ENCODE measurements at regions not wholly inside any gene's neighbourhood (a gene's known extent, or its start where the extent isn't known, plus 50 kb on each side); places are given as distances from the start of the nearest gene placed in this dataset.

GRCh38 chr10:112057072-112057471, 126.5 kb downstream of the GPAM start:
- Mint-ChIP-seq H3K27ac (no peak overlapping the region), H3K27me3 (peaks cover 21% of the 10 kb centered on the region), H3K9me3 (no peaks in the 10 kb centered on the region), H3K4me1 (ENCODE audit: low read depth) (no peaks in the 10 kb centered on the region), H3K36me3 (ENCODE audit: low read depth) (no peaks in the 10 kb centered on the region), H3K4me3 (no peak overlapping the region)
- DNase-seq, result no peak

DNA sequence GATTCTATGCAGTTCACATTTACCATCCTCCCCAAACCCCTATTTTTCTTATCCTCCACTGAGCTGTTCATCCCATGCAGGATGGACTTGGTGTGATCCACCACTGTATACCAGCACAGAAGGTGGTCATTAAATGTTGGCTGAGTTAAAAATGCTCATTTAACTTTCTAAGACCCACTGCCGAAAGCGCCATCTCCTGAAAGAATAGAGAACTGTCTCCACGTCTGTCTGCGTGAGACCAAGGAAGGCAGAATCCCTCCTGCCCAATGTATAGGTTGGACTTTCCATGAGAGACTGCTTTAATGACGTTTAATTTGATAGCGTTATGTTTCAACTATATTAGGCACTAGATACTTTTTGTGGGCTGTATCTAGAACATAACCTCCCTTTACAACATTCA, 124.3 kb downstream of the GPAM start:
- Mint-ChIP-seq H3K36me3 (ENCODE audit: low read depth) (no peaks in the 10 kb centered on the region), H3K4me3 (no peak overlapping the region), H3K9me3 (no peaks in the 10 kb centered on the region), H3K27ac (no peak overlapping the region), H3K27me3 (peaks cover 21% of the 10 kb centered on the region), H3K4me1 (ENCODE audit: low read depth) (no peaks in the 10 kb centered on the region)
- DNase-seq, result no peak

DNA sequence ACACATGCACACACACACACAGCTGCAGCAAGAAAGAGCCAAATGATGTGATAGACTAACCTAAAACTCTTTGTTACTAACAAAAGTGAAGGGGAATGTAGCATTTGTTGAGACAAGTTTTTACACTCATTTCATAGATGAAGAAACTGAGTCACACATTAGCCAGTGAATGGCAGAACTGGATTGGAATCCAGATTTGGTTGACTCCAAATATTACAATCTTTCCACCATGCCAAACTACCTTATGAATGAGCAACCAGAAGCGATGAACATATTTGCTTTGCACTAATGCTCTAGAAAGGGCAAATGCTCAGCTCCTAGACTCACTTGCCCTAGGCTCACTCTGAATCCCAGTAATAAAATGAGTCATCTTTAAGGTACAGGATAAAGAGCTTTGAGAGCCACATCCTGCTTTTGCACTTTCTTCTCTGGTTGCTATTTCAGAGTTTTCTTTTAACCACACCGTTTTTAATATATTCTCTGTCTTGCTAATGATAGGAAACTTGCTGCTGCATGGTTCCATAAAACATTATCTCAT, 111.9 kb downstream of the GPAM start:
- Mint-ChIP-seq H3K9me3 (no peaks in the 10 kb centered on the region), H3K4me3 (no peak overlapping the region), H3K27ac (no peak overlapping the region), H3K27me3 (peaks cover 10% of the 10 kb centered on the region), H3K4me1 (ENCODE audit: low read depth) (no peaks in the 10 kb centered on the region), H3K36me3 (ENCODE audit: low read depth) (no peaks in the 10 kb centered on the region)
- DNase-seq, result no peak

DNA sequence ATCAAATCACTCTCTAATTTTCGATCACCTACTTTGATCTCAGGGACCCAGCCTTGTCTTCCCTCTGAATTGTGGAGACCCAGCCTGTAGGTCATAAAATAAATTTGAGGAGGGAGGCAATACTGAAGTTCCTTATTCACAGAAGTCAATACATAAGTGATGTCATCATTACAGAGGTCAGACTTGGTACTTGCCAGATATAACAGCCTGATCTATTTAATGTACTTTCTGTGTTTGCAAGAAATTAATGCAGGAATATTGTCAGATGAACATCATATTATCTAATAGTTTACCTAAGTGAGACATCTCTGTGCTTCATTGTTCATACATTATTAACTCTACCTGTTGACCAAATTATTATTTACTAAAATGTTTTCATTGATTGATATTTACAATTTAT, 105.6 kb downstream of the GPAM start:
- Mint-ChIP-seq H3K4me1 (ENCODE audit: low read depth) (no peaks in the 10 kb centered on the region), H3K9me3 (no peaks in the 10 kb centered on the region), H3K27me3 (peaks cover 9% of the 10 kb centered on the region), H3K36me3 (ENCODE audit: low read depth) (no peaks in the 10 kb centered on the region), H3K27ac (no peak overlapping the region), H3K4me3 (no peak overlapping the region)
- DNase-seq, result no peak

GRCh38 chr10:112080231-112080630, 103.3 kb downstream of the GPAM start:
- Mint-ChIP-seq H3K27me3 (peaks cover 8% of the 10 kb centered on the region), H3K4me1 (ENCODE audit: low read depth) (no peaks in the 10 kb centered on the region), H3K9me3 (no peaks in the 10 kb centered on the region), H3K27ac (no peak overlapping the region), H3K4me3 (no peak overlapping the region), H3K36me3 (ENCODE audit: low read depth) (no peaks in the 10 kb centered on the region)
- no peak for DNase-seq

DNA sequence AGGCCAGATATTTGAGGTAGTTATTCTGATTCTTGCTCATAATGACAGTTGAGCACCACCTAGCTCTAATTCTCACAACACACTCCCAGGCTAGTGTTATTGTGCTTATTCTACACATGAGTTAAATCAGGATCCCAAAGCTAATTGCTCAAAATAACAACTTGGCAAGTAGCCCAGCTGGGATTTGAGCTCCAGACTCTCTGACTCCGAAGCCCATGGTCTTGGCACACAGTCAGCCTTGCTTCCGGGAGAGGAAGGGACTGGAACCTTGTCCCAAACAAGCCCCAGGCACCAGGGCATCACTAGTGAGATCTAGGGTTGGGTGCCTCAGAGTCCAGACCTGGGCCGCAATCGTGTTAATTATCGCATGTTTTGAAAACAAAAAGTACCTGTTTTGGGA, 101.4 kb downstream of the GPAM start:
- peaks cover 21% of the 10 kb centered on the region for H3K27me3 Mint-ChIP-seq
- H3K4me3 Mint-ChIP-seq, result no peak overlapping the region
- H3K9me3 Mint-ChIP-seq, result no peaks in the 10 kb centered on the region
- no peaks in the 10 kb centered on the region for H3K4me1 Mint-ChIP-seq (ENCODE audit: low read depth)
- no peaks in the 10 kb centered on the region for H3K36me3 Mint-ChIP-seq (ENCODE audit: low read depth)
- H3K27ac Mint-ChIP-seq, result no peak overlapping the region
- no peak for DNase-seq

GRCh38 chr10:112083472-112083871, 100.1 kb downstream of the GPAM start:
- Mint-ChIP-seq H3K9me3 (no peaks in the 10 kb centered on the region), H3K4me3 (no peak overlapping the region), H3K4me1 (ENCODE audit: low read depth) (no peaks in the 10 kb centered on the region), H3K27ac (no peak overlapping the region), H3K27me3 (peaks cover 26% of the 10 kb centered on the region), H3K36me3 (ENCODE audit: low read depth) (no peaks in the 10 kb centered on the region)
- DNase-seq, result no peak

- no peak overlapping the region for H3K27ac Mint-ChIP-seq
- no peak for DNase-seq
- peaks cover 23% of the 10 kb centered on the region for H3K27me3 Mint-ChIP-seq
- H3K4me3 Mint-ChIP-seq, result no peak overlapping the region
- H3K36me3 Mint-ChIP-seq (ENCODE audit: low read depth), result no peaks in the 10 kb centered on the region
- H3K9me3 Mint-ChIP-seq, result no peaks in the 10 kb centered on the region
- H3K4me1 Mint-ChIP-seq (ENCODE audit: low read depth), result no peaks in the 10 kb centered on the region
Measured at GRCh38 chr10:112087953-112088456, 95.6 kb downstream of the GPAM start.

- no peak overlapping the region for H3K27ac Mint-ChIP-seq
Measured at GRCh38 chr10:112091703-112092102, 91.9 kb downstream of the GPAM start.

GRCh38 chr10:112092519-112092918, 91.0 kb downstream of the GPAM start:
- Mint-ChIP-seq H3K36me3 (ENCODE audit: low read depth) (no peaks in the 10 kb centered on the region), H3K4me1 (ENCODE audit: low read depth) (no peaks in the 10 kb centered on the region), H3K27me3 (peaks cover 8% of the 10 kb centered on the region), H3K27ac (no peak overlapping the region), H3K9me3 (no peaks in the 10 kb centered on the region), H3K4me3 (no peak overlapping the region)
- no peak for DNase-seq

More at GRCh38 chr10:112091703-112092102, 91.9 kb downstream of the GPAM start:
- Mint-ChIP-seq H3K9me3 (no peaks in the 10 kb centered on the region), H3K27me3 (peaks cover 10% of the 10 kb centered on the region), H3K4me1 (ENCODE audit: low read depth) (no peaks in the 10 kb centered on the region), H3K36me3 (ENCODE audit: low read depth) (no peaks in the 10 kb centered on the region), H3K4me3 (no peak overlapping the region)
- DNase-seq, result no peak

- Mint-ChIP-seq H3K27me3 (peaks cover 16% of the 10 kb centered on the region), H3K4me3 (no peak overlapping the region), H3K4me1 (ENCODE audit: low read depth) (no peaks in the 10 kb centered on the region), H3K9me3 (no peaks in the 10 kb centered on the region), H3K36me3 (ENCODE audit: low read depth) (no peaks in the 10 kb centered on the region), H3K27ac (no peak overlapping the region)
- DNase-seq, result no peak
Measured at GRCh38 chr10:112094984-112095383, 88.6 kb downstream of the GPAM start.

GRCh38 chr10:112095731-112096130, 87.8 kb downstream of the GPAM start:
- Mint-ChIP-seq H3K4me3 (no peak overlapping the region), H3K4me1 (ENCODE audit: low read depth) (no peaks in the 10 kb centered on the region), H3K27me3 (peaks cover 24% of the 10 kb centered on the region), H3K27ac (no peak overlapping the region), H3K36me3 (ENCODE audit: low read depth) (no peaks in the 10 kb centered on the region), H3K9me3 (no peaks in the 10 kb centered on the region)
- DNase-seq, result no peak

DNA sequence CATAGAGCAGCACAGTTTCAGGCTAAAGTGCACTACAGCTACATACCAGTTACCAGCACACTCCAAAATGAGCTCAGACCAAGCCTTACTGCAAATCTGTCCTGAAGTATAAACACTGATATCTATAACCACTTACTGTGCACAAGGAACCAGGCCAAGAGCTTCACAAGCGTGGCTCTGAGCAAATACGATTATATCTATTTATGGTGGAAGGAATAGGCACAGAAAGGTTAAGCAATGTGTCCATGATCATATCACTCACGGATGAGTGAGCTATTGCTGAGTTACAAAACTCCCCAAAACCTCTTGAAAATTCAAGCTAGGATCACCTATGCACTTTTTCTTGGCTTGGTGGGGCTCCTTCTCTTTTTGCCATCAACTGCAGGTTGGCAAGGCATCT, 84.9 kb downstream of the GPAM start:
- peaks cover 45% of the 10 kb centered on the region for H3K27me3 Mint-ChIP-seq
- no peaks in the 10 kb centered on the region for H3K36me3 Mint-ChIP-seq (ENCODE audit: low read depth)
- no peak overlapping the region for H3K4me3 Mint-ChIP-seq
- no peak overlapping the region for H3K27ac Mint-ChIP-seq
- DNase-seq, result no peak
- no peaks in the 10 kb centered on the region for H3K9me3 Mint-ChIP-seq
- no peaks in the 10 kb centered on the region for H3K4me1 Mint-ChIP-seq (ENCODE audit: low read depth)

Measured in activated T-cell treated with anti-CD3 and anti-CD28 coated beads, Interleukin-2, amount 50 U/mL, for 24 hours (primary cell).